HUES64 (cell line): ENCODE measurements at regions not wholly inside any gene's neighbourhood (a gene's known extent, or its start where the extent isn't known, plus 50 kb on each side); places are given as distances from the start of the nearest gene placed in this dataset.

Experiments used
- H3K27ac ChIP-seq: 2 replicates; pipeline ENCODE4 v1.7.0; 2013; ENCODE audit warnings: low read depth, low read length, inconsistent platforms
- H3K27me3 ChIP-seq: 2 replicates; pipeline ENCODE4 v1.6.1; 2013; ENCODE audit warnings: mild to moderate bottlenecking, low read length; ENCODE audit not compliant: insufficient read depth
- H3K36me3 ChIP-seq: 2 replicates; pipeline ENCODE4 v1.6.1; 2013; ENCODE audit warnings: mild to moderate bottlenecking, low read length; ENCODE audit not compliant: insufficient read depth
- H3K4me1 ChIP-seq: 2 replicates; pipeline ENCODE4 v1.6.1; 2013; ENCODE audit warnings: mild to moderate bottlenecking, low read length, moderate library complexity; ENCODE audit not compliant: insufficient read depth
- H3K4me3 ChIP-seq: 2 replicates; pipeline ENCODE4 v1.5.1; 2013; ENCODE audit warnings: mild to moderate bottlenecking, low read length, moderate library complexity
- H3K9ac ChIP-seq: 2 replicates; pipeline ENCODE4 v1.6.1; 2013; ENCODE audit warnings: mild to moderate bottlenecking, low read depth, low read length
- H3K9me3 ChIP-seq: 2 replicates; pipeline ENCODE4 v1.6.1; 2013; ENCODE audit warnings: low read depth, low read length; ENCODE audit not compliant: insufficient read depth
- WGBS: fragments of 150-250, 120-280 bp; methylation state at CpG from one replicate; pipeline ENCODE4 v1.1.7; 2013; ENCODE audit warnings: missing lambda C conversion rate; 5-methylcytosine and 5-hydroxymethylcytosine counted together

DNA sequence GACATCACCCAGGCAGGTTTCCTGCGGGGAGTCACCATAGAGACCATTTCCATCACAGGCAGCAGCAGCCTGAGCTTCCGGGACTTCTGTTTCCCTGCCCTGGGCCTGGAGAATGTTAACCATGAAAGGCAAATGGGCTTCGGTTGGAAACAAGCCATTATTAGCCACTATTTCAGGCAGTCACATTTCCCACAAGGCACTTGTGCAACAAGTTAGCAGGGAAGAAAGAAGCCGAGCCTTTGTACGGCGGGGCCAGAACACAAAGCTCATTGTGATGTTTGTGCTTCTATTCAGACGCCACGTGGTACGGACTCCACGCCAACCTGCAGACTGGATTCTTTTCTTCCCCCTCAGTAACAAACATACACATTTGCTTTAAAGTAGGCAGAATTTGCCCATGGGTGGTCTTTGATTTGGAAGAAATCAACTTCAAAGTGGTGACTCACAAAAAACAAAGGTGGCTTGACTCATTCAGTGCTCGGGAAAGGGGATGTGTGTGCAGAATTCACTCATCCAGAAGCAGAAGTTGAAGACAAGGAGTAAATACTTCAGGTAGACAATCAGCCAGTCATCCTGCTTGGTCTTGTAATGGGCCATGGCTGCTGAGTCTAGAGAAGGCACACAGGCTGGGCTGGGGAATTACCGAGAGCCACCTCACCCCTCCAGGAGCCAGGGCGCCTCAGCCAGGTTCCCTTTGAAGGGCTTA, 154.2 kb upstream of the PRMT8 start:
- peaks cover 22% of the 10 kb centered on the region; the same call in 1 of the 2 replicates for H3K4me1 ChIP-seq
- no peaks in the 10 kb centered on the region for H3K9me3 ChIP-seq
- no peaks in the 10 kb centered on the region for H3K27me3 ChIP-seq
- H3K36me3 ChIP-seq: no peaks in the 10 kb centered on the region
- H3K9ac ChIP-seq: peak overlapping the region; percentile 26; the same call in 1 of the 2 replicates
- WGBS: 63% methylated on average over 13 of the region's 13 CpGs
- no peak overlapping the region for H3K27ac ChIP-seq
- H3K4me3 ChIP-seq: no peak overlapping the region

DNA sequence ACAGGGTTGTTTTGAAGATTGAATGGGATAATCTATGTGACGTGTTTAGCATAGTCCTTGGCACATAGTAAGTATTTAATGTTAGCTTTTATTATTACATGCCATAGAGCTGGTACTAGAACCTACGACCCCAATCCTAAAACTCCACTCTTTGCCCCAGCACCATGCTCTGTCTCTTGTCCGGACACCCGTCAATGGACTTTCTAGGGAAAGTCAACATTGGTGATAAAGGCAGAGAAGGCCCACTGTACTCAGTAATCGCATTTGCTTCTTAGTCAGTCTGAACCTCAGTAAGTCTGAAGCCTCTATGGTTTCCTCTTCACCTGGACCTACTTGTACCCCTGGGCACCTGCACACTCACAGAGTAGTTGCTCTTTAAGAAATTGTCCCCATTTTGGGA, 153.1 kb upstream of the PRMT8 start:
- Histone ChIP-seq H3K4me1 (peaks cover 31% of the 10 kb centered on the region), H3K27ac (no peak overlapping the region), H3K4me3 (no peak overlapping the region), H3K36me3 (no peaks in the 10 kb centered on the region), H3K9me3 (no peaks in the 10 kb centered on the region), H3K9ac (no peak overlapping the region), H3K27me3 (no peaks in the 10 kb centered on the region)
- WGBS: 94% methylated on average over 4 of the region's 5 CpGs

DNA sequence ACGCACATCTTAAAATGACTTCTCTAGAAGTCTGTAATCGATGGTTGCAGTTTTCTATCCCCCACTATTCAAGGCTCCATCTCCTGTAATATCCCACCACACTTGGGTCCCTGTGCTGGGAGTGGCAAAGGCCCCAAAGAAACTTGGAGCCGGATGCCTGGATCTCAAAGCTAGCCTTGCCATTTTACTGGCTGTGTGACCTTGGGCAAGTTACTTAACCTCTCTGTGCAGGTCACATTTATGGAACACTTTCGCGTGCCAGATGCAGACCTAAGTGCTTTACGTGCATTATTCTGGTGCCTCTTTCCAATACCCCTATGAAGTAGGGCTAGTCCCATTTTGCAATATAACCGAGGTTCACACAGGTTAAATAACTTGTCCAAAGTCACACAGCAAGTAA, 151.8 kb upstream of the PRMT8 start:
- WGBS: 98% methylated on average over 7 of the region's 7 CpGs
- Histone ChIP-seq H3K27ac (no peak overlapping the region), H3K4me3 (no peak overlapping the region), H3K9ac (no peak overlapping the region), H3K4me1 (peaks cover 24% of the 10 kb centered on the region), H3K36me3 (no peaks in the 10 kb centered on the region), H3K27me3 (no peaks in the 10 kb centered on the region; the same call in 1 of the 2 replicates), H3K9me3 (no peaks in the 10 kb centered on the region)

DNA sequence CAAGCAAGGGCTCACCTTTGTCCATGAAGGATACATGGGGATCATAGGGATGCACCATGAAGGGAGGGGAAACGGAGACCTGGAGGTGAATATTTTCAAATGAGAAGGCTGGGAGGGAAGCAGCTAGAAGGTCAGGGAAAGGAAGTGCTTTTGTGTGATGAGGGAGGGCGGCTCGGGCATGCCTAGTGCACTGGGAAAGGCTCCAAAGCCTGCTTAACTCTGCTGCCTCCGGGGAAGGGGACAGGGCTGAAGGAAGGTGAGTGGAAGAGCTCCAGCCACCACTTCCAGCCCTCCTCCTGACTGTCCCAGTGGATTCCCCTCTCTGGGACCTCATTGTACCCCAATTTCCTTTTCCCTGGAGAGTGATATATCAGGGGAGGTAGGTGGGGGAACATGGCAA, 149.4 kb upstream of the PRMT8 start:
- H3K27me3 ChIP-seq: no peaks in the 10 kb centered on the region; the same call in 1 of the 2 replicates
- no peak overlapping the region for H3K27ac ChIP-seq
- no peaks in the 10 kb centered on the region for H3K9me3 ChIP-seq
- H3K36me3 ChIP-seq: no peaks in the 10 kb centered on the region
- H3K4me1 ChIP-seq: peaks cover 19% of the 10 kb centered on the region
- no peak overlapping the region for H3K9ac ChIP-seq
- 66% methylated on average over 4 of the region's 4 CpGs for WGBS
- H3K4me3 ChIP-seq: no peak overlapping the region

DNA sequence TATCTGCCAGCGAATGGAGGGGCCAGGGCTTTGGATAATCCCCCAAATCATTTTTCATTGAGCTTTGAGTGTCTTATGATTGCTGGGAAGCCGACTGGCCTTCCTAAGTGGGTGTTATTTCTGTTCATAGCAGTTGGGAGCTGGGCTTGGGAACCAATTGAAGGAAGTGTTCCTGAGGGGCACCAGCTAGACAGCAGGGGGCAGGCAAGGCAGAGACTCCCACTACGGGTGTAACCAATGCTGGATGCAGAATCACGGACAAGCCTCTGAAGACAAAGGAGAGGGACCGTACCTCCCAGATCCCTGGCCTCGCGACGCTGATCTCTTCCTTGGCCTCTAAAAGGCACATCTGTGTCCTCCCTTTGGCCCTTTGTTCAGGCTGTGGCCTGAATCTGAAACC, 149.0 kb upstream of the PRMT8 start:
- Histone ChIP-seq H3K27ac (no peak overlapping the region), H3K4me1 (peaks cover 15% of the 10 kb centered on the region), H3K9ac (0 out of 2 replicates have a peak overlapping the region, but pooled peaks have one; percentile 10), H3K27me3 (no peaks in the 10 kb centered on the region; the same call in 1 of the 2 replicates), H3K9me3 (no peaks in the 10 kb centered on the region), H3K4me3 (no peak overlapping the region), H3K36me3 (no peaks in the 10 kb centered on the region)
- WGBS: 42% methylated on average over 8 of the region's 8 CpGs

DNA sequence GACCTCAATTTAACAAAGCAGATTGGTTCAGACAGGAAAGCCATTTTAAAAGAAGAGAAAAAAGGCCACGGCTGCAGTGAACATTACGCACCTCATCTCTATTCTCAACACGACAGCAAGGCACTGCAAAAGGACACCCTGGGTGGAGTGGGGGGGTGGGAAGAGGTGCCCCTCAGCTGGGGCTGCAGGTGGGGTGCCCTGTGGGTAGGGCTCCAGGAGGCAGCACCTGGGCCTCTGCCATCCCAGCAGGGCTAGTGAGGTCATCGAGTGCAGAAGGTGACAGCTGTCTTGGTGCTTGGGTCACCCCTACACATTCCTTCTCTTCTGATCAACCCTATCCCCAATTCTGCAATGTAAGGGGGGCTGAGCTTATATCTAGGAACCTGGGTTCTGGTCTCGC, 142.9 kb upstream of the PRMT8 start:
- Histone ChIP-seq H3K4me3 (no peak overlapping the region), H3K27ac (no peak overlapping the region), H3K9me3 (no peaks in the 10 kb centered on the region), H3K36me3 (no peaks in the 10 kb centered on the region), H3K4me1 (no peaks in the 10 kb centered on the region), H3K9ac (no peak overlapping the region), H3K27me3 (no peaks in the 10 kb centered on the region; the same call in 1 of the 2 replicates)
- WGBS: 95% methylated on average over 5 of the region's 5 CpGs

DNA sequence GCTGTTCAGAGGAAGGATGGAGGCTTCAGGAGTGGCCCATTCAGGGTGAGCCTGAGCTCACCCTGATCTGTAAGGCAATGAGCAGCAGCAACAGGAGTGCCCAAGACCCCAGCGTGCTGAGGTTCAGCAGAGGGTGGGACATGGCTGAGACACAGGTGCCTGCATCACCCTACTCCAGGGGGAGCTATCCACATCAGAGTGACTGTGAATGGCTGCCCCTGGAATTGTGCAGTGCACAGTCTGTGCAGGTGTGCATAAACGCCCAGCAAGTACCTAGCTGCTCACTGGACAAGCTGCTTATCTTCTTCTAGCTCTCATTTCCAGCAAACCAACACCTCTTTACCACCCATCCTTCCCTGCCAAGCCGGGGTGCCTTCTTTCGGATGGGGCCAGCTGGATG, 140.6 kb upstream of the PRMT8 start:
- H3K27me3 ChIP-seq: no peaks in the 10 kb centered on the region
- WGBS: 87% methylated on average over 4 of the region's 4 CpGs

DNA sequence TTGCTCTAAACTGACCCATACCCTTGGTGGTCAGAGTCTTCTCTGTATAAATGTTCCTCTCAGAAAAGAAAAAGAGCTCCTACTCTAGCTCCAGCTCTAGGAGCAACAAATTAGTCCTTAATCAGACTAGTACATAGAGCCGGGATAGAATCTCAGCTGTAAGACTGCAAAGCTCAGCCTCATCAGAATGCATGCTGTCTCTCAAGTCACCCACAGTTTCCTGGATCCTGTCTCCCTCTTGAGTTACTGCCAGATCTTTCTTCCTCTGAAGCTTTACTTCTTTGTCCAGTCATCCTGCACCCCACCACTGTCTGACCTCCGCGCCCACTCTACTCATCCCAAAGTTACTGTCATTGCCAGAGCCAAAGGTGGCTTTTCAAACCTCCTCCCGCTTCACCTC, 139.3 kb upstream of the PRMT8 start:
- Histone ChIP-seq H3K9me3 (no peaks in the 10 kb centered on the region), H3K36me3 (no peaks in the 10 kb centered on the region), H3K27ac (no peak overlapping the region), H3K27me3 (no peaks in the 10 kb centered on the region), H3K4me1 (no peaks in the 10 kb centered on the region), H3K9ac (no peak overlapping the region), H3K4me3 (no peak overlapping the region)
- WGBS: 92% methylated on average over 3 of the region's 4 CpGs

More for the DNA sequence above, 140.6 kb upstream of the PRMT8 start:
- no peak overlapping the region for H3K9ac ChIP-seq
- no peak overlapping the region for H3K4me3 ChIP-seq
- H3K4me1 ChIP-seq: no peaks in the 10 kb centered on the region
- H3K36me3 ChIP-seq: no peaks in the 10 kb centered on the region
- no peaks in the 10 kb centered on the region for H3K9me3 ChIP-seq
- no peak overlapping the region for H3K27ac ChIP-seq

DNA sequence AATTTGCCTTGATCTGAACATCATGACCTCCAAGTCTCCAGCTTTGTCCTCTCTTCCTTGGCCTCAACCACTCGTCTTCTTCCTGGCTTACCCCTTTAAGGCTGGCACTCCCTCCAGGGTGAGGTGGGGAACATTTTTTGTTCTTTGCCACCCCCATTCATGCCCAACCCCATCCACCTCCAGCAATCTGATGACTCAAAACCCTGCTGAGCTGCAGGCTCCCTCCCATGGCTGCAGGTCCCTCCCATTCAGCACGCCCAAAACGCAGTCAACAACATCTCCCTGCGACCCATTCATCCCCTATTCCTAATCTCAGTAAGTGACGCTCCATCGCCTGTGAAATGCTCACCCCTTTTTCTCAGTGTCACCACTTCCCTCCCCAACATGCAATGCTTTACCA, 138.8 kb upstream of the PRMT8 start:
- no peaks in the 10 kb centered on the region for H3K27me3 ChIP-seq
- WGBS: 80% methylated on average over 6 of the region's 6 CpGs

DNA sequence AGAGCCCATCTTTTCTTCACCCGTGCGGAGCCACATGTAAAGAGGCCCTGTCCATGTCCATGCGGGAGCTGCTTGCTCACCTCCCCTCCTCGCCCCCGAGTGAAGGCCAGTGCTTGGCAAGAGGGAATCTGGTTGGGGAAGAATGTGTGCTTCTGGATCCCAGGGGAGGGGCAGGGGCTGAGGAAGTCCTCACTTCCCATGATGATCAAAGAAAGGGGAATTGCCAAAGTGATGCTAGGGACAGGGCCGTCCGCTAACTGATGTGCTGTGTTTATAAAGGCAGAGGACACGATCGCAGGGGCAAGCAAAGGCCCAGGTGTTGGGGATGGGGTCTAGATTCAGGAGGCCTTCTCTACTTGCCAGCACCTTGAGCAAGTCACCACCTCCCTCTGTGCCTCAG, 137.4 kb upstream of the PRMT8 start:
- H3K9me3 ChIP-seq: no peaks in the 10 kb centered on the region
- WGBS: 92% methylated on average over 9 of the region's 9 CpGs
- H3K27ac ChIP-seq: no peak overlapping the region
- H3K4me1 ChIP-seq: no peaks in the 10 kb centered on the region
- no peaks in the 10 kb centered on the region for H3K27me3 ChIP-seq
- H3K9ac ChIP-seq: no peak overlapping the region
- H3K4me3 ChIP-seq: no peak overlapping the region
- H3K36me3 ChIP-seq: no peaks in the 10 kb centered on the region

More for the DNA sequence above, 138.8 kb upstream of the PRMT8 start:
- no peaks in the 10 kb centered on the region for H3K36me3 ChIP-seq
- H3K4me1 ChIP-seq: no peaks in the 10 kb centered on the region
- H3K27ac ChIP-seq: no peak overlapping the region
- H3K4me3 ChIP-seq: no peak overlapping the region
- no peaks in the 10 kb centered on the region for H3K9me3 ChIP-seq
- H3K9ac ChIP-seq: no peak overlapping the region

DNA sequence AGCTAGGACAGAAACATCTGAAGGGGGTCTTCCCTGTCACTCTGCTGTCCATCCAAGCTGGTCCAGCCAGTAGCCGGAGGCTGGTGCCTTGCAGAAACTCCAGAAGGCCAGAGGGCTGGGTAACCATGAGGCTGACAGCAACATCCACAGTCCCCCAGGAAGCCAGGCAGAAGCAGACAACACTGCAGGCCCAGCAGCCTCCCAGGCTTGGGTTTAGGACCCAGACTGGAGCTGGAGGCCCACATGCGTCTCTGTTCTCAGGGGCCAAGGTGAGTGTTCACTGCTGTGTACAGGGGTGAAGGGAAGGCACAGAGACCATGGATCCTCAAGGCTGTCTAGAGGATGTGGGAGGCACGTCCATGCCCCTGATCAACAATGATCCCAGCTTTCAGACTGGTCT, 136.4 kb upstream of the PRMT8 start:
- Histone ChIP-seq H3K9me3 (no peaks in the 10 kb centered on the region), H3K4me3 (no peak overlapping the region), H3K27ac (no peak overlapping the region), H3K36me3 (no peaks in the 10 kb centered on the region), H3K27me3 (no peaks in the 10 kb centered on the region), H3K9ac (no peak overlapping the region), H3K4me1 (no peaks in the 10 kb centered on the region)
- WGBS: 88% methylated on average over 3 of the region's 3 CpGs
